Islet precursor cell (in vitro differentiated cells): ENCODE measurements at regions not wholly inside any gene's neighbourhood (a gene's known extent, or its start where the extent isn't known, plus 50 kb on each side); places are given as distances from the start of the nearest gene placed in this dataset.

Experiments used
- DNase-seq: peaks from one replicate; pipeline ENCODE4 v3.0.0-alpha.2; 2018

GRCh38 chr7:124692425-124692824, 73.2 kb downstream of the GPR37 start:
- no peak for DNase-seq

- DNase-seq = no peak
Measured at GRCh38 chr7:124690840-124691239, 74.8 kb downstream of the GPR37 start.

GRCh38 chr7:124689931-124690330, 75.7 kb downstream of the GPR37 start:
- no peak for DNase-seq

GRCh38 chr7:124689523-124689922, 76.1 kb downstream of the GPR37 start:
- DNase-seq = no peak

- DNase-seq = peak; percentile 62
Measured at GRCh38 chr7:124688991-124689390, 76.6 kb downstream of the GPR37 start.

GRCh38 chr7:124686543-124687171, 78.9 kb downstream of the GPR37 start:
- no peak for DNase-seq

- no peak for DNase-seq
Measured at GRCh38 chr7:124681946-124682345, 83.6 kb downstream of the GPR37 start.

GRCh38 chr7:124680304-124680703, 85.3 kb downstream of the GPR37 start:
- DNase-seq = no peak

GRCh38 chr7:124679586-124680225, 85.9 kb downstream of the GPR37 start:
- no peak for DNase-seq

GRCh38 chr7:124679146-124679545, 86.4 kb downstream of the GPR37 start:
- no peak for DNase-seq

GRCh38 chr7:124674451-124674850, 91.1 kb downstream of the GPR37 start:
- no peak for DNase-seq

- no peak for DNase-seq
Measured at GRCh38 chr7:124672011-124672410, 93.6 kb downstream of the GPR37 start.

- no peak for DNase-seq
Measured at GRCh38 chr7:124667312-124668153, 98.1 kb downstream of the GPR37 start.

- no peak for DNase-seq
Measured at GRCh38 chr7:124662937-124663336, 102.7 kb downstream of the GPR37 start.

GRCh38 chr7:124662372-124662771, 103.2 kb downstream of the GPR37 start:
- DNase-seq = no peak

GRCh38 chr7:124655990-124656389, 109.6 kb downstream of the GPR37 start:
- no peak for DNase-seq

GRCh38 chr7:124652237-124652636, 113.4 kb downstream of the GPR37 start:
- DNase-seq = no peak

- no peak for DNase-seq
Measured at GRCh38 chr7:124651136-124651535, 114.5 kb downstream of the GPR37 start.

- DNase-seq = no peak
Measured at GRCh38 chr7:124649397-124650014, 116.1 kb downstream of the GPR37 start.

- DNase-seq = no peak
Measured at GRCh38 chr7:124647630-124648306, 117.8 kb downstream of the GPR37 start.

- no peak for DNase-seq
Measured at GRCh38 chr7:124645704-124646103, 119.9 kb downstream of the GPR37 start.

- DNase-seq = no peak
Measured at GRCh38 chr7:124643311-124643811, 122.2 kb downstream of the GPR37 start.

- no peak for DNase-seq
Measured at GRCh38 chr7:124635416-124635815, 130.2 kb downstream of the GPR37 start.
